Immature natural killer cell (primary cell): ENCODE measurements at regions not wholly inside any gene's neighbourhood (a gene's known extent, or its start where the extent isn't known, plus 50 kb on each side); places are given as distances from the start of the nearest gene placed in this dataset.
"Not testable (repeated sequence)": the region's sequence is repeated elsewhere in the genome, so short reads cannot be mapped to it uniquely, and the experiment has no call there.

Source experiments
- DNase-seq, 3 donors: peaks; one replicate each; pipeline ENCODE4 v3.0.0; 2022; ENCODE audit warnings: mixed read lengths in 1 of 3
- H3K27ac Mint-ChIP-seq, 6 donors: one replicate each; pipeline ENCODE4 v1.8.0; 2020; ENCODE audit warnings: mixed read lengths in 6 of 6, mild to moderate bottlenecking in 5 of 6, inconsistent platforms in 4 of 6, moderate library complexity in 3 of 6
- H3K27me3 Mint-ChIP-seq, 3 donors: one replicate each; pipeline ENCODE4 v1.8.0; 2020 to 2021; ENCODE audit warnings: low read depth in 3 of 3, mild to moderate bottlenecking in 3 of 3, mixed read lengths in 3 of 3, moderate library complexity in 3 of 3, inconsistent platforms in 1 of 3
- H3K36me3 Mint-ChIP-seq, 3 donors: one replicate each; pipeline ENCODE4 v1.8.0; 2020; ENCODE audit warnings: mixed read lengths in 3 of 3, inconsistent platforms in 2 of 3, mild to moderate bottlenecking in 2 of 3
- H3K4me1 Mint-ChIP-seq, 2 donors: one replicate each; pipeline ENCODE4 v1.8.0; 2020; ENCODE audit warnings: inconsistent platforms in 2 of 2, mild to moderate bottlenecking in 2 of 2, mixed read lengths in 2 of 2, moderate library complexity in 1 of 2
- H3K4me3 Mint-ChIP-seq, 5 donors: one replicate each; pipeline ENCODE4 v1.8.0; 2020; ENCODE audit warnings: mild to moderate bottlenecking in 5 of 5, mixed read lengths in 5 of 5, inconsistent platforms in 3 of 5, moderate library complexity in 3 of 5
- H3K9me3 Mint-ChIP-seq, 6 donors: one replicate each; pipeline ENCODE4 v1.8.0; 2020; ENCODE audit warnings: mild to moderate bottlenecking in 6 of 6, mixed read lengths in 6 of 6, inconsistent platforms in 4 of 6, moderate library complexity in 3 of 6

- Mint-ChIP-seq H3K27me3 (peaks cover 0 to 5% (median 4%) of the 10 kb centered on the region in 3 donors), H3K9me3 (no peaks in the 10 kb centered on the region), H3K4me3 (peak overlapping the region; percentile 64 to 79 (median 71)), H3K36me3 (peaks cover 0 to 17% (median 3%) of the 10 kb centered on the region in 3 donors), H3K27ac (peak overlapping the region; percentile 25 to 88 (median 76)), H3K4me1 (peaks cover 70 to 91% of the 10 kb centered on the region in 2 donors)
- no peak for DNase-seq
These were observed 145.6 kb upstream of the CARMIL1 start for GRCh38 chr6:25133568-25133967.

GRCh38 chr6:25136854-25137253 is 142.3 kb upstream of the CARMIL1 start:
- H3K4me3 Mint-ChIP-seq, result peak overlapping the region; percentile 86 to 98 (median 90)
- DNase-seq, result no peak
- no peaks in the 10 kb centered on the region for H3K9me3 Mint-ChIP-seq
- H3K27me3 Mint-ChIP-seq, result peaks cover 0 to 7% (median 4%) of the 10 kb centered on the region in 3 donors
- peaks cover 54 to 69% of the 10 kb centered on the region in 2 donors for H3K4me1 Mint-ChIP-seq
- peak overlapping the region; percentile 94 to 98 (median 96) for H3K27ac Mint-ChIP-seq
- H3K36me3 Mint-ChIP-seq, result peaks cover 0 to 3% (median 0%) of the 10 kb centered on the region in 3 donors

GRCh38 chr6:25137480-25137879 is 141.7 kb upstream of the CARMIL1 start:
- Mint-ChIP-seq H3K4me3 (peak overlapping the region; percentile 86 to 98 (median 90)), H3K4me1 (peaks cover 50 to 63% of the 10 kb centered on the region in 2 donors)
- DNase-seq, result peak; percentile 19 to 22 (median 20)

DNA sequence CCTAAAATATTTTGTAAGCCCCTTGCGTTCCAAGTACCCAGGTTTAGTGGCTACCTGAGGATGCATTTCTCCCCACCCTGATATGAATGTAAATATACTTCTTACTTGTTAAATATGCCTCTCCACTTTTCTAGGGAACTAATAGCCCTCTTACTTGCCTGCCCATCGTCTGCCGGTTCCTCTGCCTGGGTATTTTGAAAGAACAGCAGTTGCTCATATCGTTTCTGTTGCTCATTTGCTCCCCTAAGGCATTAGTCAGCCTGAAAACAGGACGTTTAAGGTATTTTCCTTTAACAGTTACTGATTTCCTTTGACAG is 141.3 kb upstream of the CARMIL1 start:
- peak overlapping the region; percentile 94 to 98 (median 96) for H3K27ac Mint-ChIP-seq
- peaks cover 0 to 7% (median 4%) of the 10 kb centered on the region in 3 donors for H3K27me3 Mint-ChIP-seq
- H3K36me3 Mint-ChIP-seq, result peaks cover 0 to 3% (median 0%) of the 10 kb centered on the region in 3 donors
- no peaks in the 10 kb centered on the region for H3K9me3 Mint-ChIP-seq
- no peak for DNase-seq
- H3K4me1 Mint-ChIP-seq, result peaks cover 46 to 59% of the 10 kb centered on the region in 2 donors
- peak overlapping the region; percentile 86 to 98 (median 90) for H3K4me3 Mint-ChIP-seq

More at GRCh38 chr6:25137480-25137879, 141.7 kb upstream of the CARMIL1 start:
- Mint-ChIP-seq H3K9me3 (no peaks in the 10 kb centered on the region), H3K27me3 (peaks cover 0 to 7% (median 4%) of the 10 kb centered on the region in 3 donors), H3K36me3 (peaks cover 0 to 3% (median 0%) of the 10 kb centered on the region in 3 donors), H3K27ac (peak overlapping the region; percentile 94 to 98 (median 96))

DNA sequence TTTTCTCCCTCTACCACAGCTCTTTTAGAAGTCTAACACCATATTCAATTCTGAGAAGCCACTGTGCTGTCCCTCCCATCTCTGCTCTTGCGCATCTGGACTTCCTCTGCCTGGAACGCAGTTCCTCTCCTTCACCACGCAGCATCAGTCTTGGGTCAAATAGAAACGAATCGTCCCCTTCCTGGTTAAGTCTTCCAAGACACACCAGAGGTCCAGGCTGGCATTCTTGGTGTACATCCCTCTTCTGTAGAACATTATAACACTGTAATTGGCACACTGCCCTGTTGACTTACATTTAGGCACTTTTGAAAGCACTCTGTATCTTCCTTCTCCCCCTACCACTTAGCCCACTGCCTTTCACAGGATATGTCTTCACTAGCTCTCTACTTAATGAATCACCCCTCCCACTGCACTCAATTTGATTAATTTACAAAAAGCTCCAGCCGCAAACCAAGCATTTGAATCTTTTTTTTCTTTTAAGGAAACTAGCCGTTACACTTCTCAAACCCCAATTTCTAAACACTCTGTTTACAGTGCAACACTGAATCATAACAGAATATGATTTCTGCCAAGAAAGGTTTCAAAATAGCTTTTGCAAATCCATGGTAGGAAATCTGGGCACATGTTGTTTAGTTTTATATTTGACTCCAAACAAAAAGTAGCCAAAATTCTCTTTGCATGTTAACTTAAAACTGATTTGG is 140.8 kb upstream of the CARMIL1 start:
- peak; percentile 77 to 80 (median 77) for DNase-seq
- peaks cover 41 to 54% of the 10 kb centered on the region in 2 donors for H3K4me1 Mint-ChIP-seq
- no peaks in the 10 kb centered on the region for H3K9me3 Mint-ChIP-seq
- H3K27me3 Mint-ChIP-seq, result peaks cover 0 to 7% (median 4%) of the 10 kb centered on the region in 3 donors
- peak overlapping the region; percentile 94 to 98 (median 96) for H3K27ac Mint-ChIP-seq
- H3K36me3 Mint-ChIP-seq, result no peaks in the 10 kb centered on the region
- H3K4me3 Mint-ChIP-seq, result peak overlapping the region; percentile 86 to 98 (median 90)

DNA sequence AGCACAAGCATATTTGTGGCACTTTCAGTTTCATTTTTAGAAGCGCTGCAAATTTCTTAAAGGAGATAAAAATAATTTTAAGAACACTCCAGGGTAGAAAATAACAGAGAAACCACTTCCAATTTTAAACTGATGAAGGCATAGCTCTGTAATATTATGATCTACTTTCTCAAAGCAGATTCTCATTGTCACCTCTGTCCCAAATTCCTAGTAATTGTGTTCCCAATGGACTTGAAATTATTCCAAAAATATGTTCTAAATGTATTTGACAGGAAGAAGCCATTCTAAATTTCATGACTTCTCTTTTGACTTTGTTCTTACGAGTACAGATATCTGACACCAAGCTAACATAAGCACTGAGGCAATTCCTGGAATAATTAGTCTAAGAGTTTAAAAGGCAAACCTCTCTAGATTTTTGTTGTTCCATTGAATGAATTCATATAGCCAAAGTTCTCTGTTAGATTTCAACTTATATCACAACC is 140.2 kb upstream of the CARMIL1 start:
- Mint-ChIP-seq H3K27ac (peak overlapping the region; percentile 94 to 98 (median 96)), H3K36me3 (no peaks in the 10 kb centered on the region)
- DNase-seq, result no peak

DNA sequence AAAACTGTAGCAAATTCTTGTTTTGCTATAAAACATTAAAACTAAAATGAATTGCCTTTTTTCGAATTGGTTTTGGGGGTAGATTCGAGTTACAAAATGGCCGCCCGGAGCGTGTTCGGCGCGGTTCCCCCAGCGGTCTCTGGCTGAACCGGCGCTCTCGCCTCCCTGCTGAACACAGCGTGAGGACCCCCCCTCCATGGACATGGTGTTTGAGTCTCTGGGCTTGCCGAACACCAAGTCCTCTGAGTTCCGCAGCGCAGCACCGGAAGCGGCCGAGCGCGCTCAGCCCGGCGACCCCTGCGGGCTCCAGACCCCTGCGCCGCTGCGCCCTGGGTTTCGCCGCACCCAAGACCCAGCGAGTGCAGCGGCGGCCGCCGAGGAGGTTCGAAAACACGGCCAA is 139.6 kb upstream of the CARMIL1 start:
- not testable (repeated sequence) for DNase-seq, H3K27me3 Mint-ChIP-seq, H3K27ac Mint-ChIP-seq, H3K36me3 Mint-ChIP-seq, H3K9me3 Mint-ChIP-seq
- Mint-ChIP-seq H3K4me3 (peak overlapping the region in 2 of 5 donors; percentile 11 to 89), H3K4me1 (peaks cover 35 to 45% of the 10 kb centered on the region in 2 donors)

More for the DNA sequence above, 140.2 kb upstream of the CARMIL1 start:
- H3K4me1 Mint-ChIP-seq, result peaks cover 37 to 50% of the 10 kb centered on the region in 2 donors
- H3K4me3 Mint-ChIP-seq, result peak overlapping the region; percentile 86 to 98 (median 90)
- H3K27me3 Mint-ChIP-seq, result peaks cover 0 to 7% (median 4%) of the 10 kb centered on the region in 3 donors
- H3K9me3 Mint-ChIP-seq, result no peaks in the 10 kb centered on the region

GRCh38 chr6:25142506-25142905 is 136.7 kb upstream of the CARMIL1 start:
- Mint-ChIP-seq H3K4me3 (no peak overlapping the region), H3K36me3 (no peaks in the 10 kb centered on the region), H3K9me3 (no peaks in the 10 kb centered on the region), H3K27me3 (peaks cover 0 to 8% (median 4%) of the 10 kb centered on the region in 3 donors), H3K4me1 (peaks cover 12 to 19% of the 10 kb centered on the region in 2 donors), H3K27ac (no peak overlapping the region)
- DNase-seq, result no peak

DNA sequence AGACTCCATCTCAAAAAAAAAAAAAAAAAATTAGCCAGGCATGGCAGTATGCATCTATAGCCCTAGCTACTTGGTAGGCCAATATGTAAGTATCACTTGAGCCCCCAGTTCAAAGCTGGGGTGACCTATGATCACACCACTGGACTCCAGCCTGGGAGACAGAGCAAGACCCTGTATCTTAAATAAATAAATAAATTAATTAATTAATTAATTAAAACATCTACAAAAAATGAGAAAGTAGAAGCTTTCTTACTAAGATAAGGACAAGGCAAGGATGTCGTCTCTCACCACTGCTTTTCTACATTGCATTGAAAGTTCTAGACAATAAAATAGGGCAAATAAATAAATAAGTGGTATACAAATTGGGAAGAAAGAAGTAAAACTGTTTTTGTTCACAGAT is 134.3 kb upstream of the CARMIL1 start:
- no peak overlapping the region for H3K27ac Mint-ChIP-seq
- peaks cover 0 to 1% (median 0%) of the 10 kb centered on the region in 3 donors for H3K27me3 Mint-ChIP-seq
- no peaks in the 10 kb centered on the region for H3K4me1 Mint-ChIP-seq
- no peaks in the 10 kb centered on the region for H3K36me3 Mint-ChIP-seq
- H3K4me3 Mint-ChIP-seq, result no peak overlapping the region
- H3K9me3 Mint-ChIP-seq, result no peaks in the 10 kb centered on the region
- DNase-seq, result no peak

- no peak for DNase-seq
- Mint-ChIP-seq H3K9me3 (no peaks in the 10 kb centered on the region), H3K4me1 (no peaks in the 10 kb centered on the region), H3K36me3 (no peaks in the 10 kb centered on the region), H3K27ac (no peak overlapping the region), H3K27me3 (peaks cover 0 to 1% (median 0%) of the 10 kb centered on the region in 3 donors), H3K4me3 (no peak overlapping the region)
These were observed 132.0 kb upstream of the CARMIL1 start for GRCh38 chr6:25147223-25147622.

DNA sequence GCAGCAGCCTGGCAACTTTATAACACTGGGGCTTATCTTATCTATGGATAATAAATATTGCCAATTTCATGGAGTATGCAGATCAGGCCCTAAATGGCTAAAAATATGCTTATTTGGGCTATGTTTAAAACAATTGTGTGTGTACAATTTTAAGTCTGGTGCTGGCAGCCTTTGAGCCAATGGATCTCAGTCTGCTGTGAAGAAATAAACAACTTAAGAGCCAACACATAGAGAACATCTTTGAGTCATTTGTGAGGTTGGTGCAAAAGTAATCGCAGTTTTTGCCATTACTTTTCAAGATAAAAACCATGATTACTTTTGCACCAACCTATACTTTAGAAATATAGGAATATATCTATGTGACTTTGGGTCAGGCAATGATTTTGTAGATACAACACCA is 129.1 kb upstream of the CARMIL1 start:
- Mint-ChIP-seq H3K36me3 (no peaks in the 10 kb centered on the region), H3K4me3 (no peak overlapping the region), H3K27me3 (peaks cover 0 to 1% (median 0%) of the 10 kb centered on the region in 3 donors), H3K4me1 (peaks cover under 1% of the 10 kb centered on the region in 2 donors), H3K9me3 (no peaks in the 10 kb centered on the region), H3K27ac (no peak overlapping the region)
- no peak for DNase-seq

DNA sequence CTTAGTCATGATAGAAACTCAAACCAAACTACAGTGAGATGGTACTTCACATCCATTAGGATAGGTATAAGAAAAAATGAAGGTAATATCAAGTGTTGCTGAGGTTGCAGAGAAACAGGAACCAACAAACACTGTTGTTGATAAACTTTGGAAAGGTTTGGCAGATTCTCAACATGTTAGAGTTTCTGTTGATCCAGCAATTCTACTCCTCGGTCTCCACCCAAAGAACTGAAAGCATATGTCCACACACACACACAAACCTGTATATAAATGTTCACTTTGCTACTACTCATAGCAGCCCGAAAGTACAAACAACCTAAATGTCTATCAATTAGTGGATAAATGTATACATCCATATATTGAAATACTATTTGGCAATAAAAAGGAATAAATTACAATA is 128.3 kb upstream of the CARMIL1 start:
- no peak overlapping the region for H3K27ac Mint-ChIP-seq
- no peak overlapping the region for H3K4me3 Mint-ChIP-seq
- peaks cover 6 to 9% of the 10 kb centered on the region in 2 donors for H3K4me1 Mint-ChIP-seq
- no peaks in the 10 kb centered on the region for H3K9me3 Mint-ChIP-seq
- no peaks in the 10 kb centered on the region for H3K36me3 Mint-ChIP-seq
- DNase-seq, result no peak
- no peaks in the 10 kb centered on the region for H3K27me3 Mint-ChIP-seq

- peaks cover 0 to 7% (median 0%) of the 10 kb centered on the region in 3 donors for H3K27me3 Mint-ChIP-seq
- peaks cover 0 to 10% (median 0%) of the 10 kb centered on the region in 3 donors for H3K36me3 Mint-ChIP-seq
- DNase-seq, result no peak
- peaks cover 0 to 10% (median 6%) of the 10 kb centered on the region in 6 donors for H3K9me3 Mint-ChIP-seq
- no peak overlapping the region for H3K27ac Mint-ChIP-seq
- H3K4me3 Mint-ChIP-seq, result no peak overlapping the region
- H3K4me1 Mint-ChIP-seq, result peaks cover 6 to 9% of the 10 kb centered on the region in 2 donors
These were observed 126.1 kb upstream of the CARMIL1 start for GRCh38 chr6:25153079-25153478.

DNA sequence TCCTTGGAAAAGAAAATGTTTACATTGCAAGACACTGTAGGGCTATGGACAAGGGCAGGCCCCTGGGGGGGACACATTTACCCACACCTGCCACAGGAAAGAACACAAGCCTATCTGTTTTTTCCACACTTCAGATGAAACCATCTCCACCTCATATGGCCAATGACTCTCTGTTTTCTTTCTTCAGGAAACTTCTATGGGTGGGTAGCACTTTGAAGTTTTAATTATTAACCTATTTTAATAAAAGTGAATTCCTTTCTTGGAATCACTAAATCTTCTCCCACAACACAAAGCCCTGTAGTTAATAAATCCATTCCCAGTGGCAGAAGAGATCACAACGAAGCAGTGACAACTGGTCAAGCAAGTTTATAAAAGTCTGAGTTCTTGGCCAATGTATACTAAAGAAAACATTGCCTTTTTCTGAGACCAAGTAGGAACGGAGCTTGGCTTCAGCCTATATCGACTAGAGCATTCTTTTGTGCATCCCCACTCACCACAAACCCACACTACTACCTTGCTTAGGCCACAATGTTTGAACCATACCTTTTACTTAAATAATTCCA is 125.1 kb upstream of the CARMIL1 start:
- no peak for DNase-seq
- Mint-ChIP-seq H3K27me3 (peaks cover 0 to 9% (median 0%) of the 10 kb centered on the region in 3 donors), H3K36me3 (peaks cover 0 to 10% (median 0%) of the 10 kb centered on the region in 3 donors), H3K4me3 (no peak overlapping the region), H3K4me1 (peaks cover 6 to 9% of the 10 kb centered on the region in 2 donors), H3K9me3 (peaks cover 1 to 10% (median 6%) of the 10 kb centered on the region in 6 donors), H3K27ac (no peak overlapping the region)
